ENCODE measurements at regions not wholly inside any gene's neighbourhood (a gene's known extent, or its start where the extent isn't known, plus 50 kb on each side); places are given as distances from the start of the nearest gene placed in this dataset.

DNA sequence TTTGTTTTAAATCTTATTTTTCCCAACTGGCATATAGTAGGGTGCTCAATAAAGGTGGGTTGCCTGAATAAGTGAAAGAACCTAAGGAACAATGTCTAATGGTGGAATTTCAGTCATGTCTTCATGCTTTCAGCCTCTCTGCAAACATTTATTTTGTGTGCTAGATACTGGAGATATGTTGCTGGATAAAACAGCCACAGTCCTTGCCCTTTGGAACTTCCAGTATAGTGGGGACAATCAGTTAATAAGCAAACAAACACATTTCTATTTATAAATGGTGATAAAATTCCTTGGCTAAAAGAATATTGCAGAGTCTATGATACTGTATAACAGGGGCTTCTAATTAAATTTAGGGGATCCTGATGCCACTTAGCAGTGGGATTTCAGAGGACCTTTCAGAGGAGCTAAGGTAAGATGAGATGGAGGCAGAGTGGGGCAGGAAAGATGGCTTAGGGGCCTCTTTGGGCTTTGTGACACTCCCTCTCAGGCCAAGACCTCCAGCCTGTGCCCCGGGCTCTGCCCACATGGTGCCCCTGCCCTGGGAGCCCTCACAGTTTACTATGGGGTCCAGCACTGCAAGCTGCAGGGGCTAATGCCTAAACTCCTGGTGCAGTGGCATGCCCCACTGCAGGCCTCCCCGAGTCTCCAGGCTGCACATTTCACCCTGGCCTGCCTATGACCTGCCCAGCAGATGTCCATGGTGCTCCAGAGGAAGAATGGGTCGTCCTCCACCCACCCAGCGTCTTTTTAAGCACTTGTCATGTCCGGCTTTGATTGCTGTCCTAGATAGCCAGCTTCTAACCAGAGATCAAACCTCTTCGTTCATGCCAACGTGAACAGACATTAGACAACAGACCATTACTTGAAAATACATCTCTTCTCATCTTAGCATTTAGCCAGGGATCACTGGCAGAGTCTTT, 61.6 kb upstream of the PRR23C start:
- no peaks in the 10 kb centered on the region for H3K79me2 ChIP-seq (ENCODE audit: control insufficient read depth, insufficient read depth, low read length)
- H3K9ac ChIP-seq (ENCODE audit: insufficient read depth, low read length) = no peak overlapping the region
- H3K27ac ChIP-seq (ENCODE audit: insufficient read depth, low read length) = no peak overlapping the region
- H3K4me3 ChIP-seq (replicated peaks in 1 of 4; ENCODE audit: control extremely low read depth in 1 of 4, insufficient read depth in 1 of 4, low read depth in 3 of 4, low read length in 4 of 4) = no peak overlapping the region
- no peaks in the 10 kb centered on the region for H3K9me3 ChIP-seq (ENCODE audit: control insufficient read depth, insufficient read depth, low read depth, low read length)
- no peaks in the 10 kb centered on the region for H3K4me1 ChIP-seq (ENCODE audit: control insufficient read depth, extremely low read depth, insufficient read depth, low read length)
- H2AFZ ChIP-seq (ENCODE audit: low read length) = no peak overlapping the region
- no peaks in the 10 kb centered on the region for H4K20me1 ChIP-seq (ENCODE audit: control insufficient read depth, extremely low read depth, insufficient read depth, low read length)
- no peak for DNase-seq (ENCODE audit: low read depth in 2 of 2)
- no peaks in the 10 kb centered on the region for H3K36me3 ChIP-seq (ENCODE audit: control insufficient read depth, insufficient read depth, low read length)
- peaks cover 7% of the 10 kb centered on the region for H3K27me3 ChIP-seq (ENCODE audit: control insufficient read depth, insufficient read depth, low read length)
- no peak for TF ChIP-seq EZH2 (IDR thresholded peaks at IDR 0.05; ENCODE audit: low read length, missing control alignments)
- TF ChIP-seq, protein P1, sequence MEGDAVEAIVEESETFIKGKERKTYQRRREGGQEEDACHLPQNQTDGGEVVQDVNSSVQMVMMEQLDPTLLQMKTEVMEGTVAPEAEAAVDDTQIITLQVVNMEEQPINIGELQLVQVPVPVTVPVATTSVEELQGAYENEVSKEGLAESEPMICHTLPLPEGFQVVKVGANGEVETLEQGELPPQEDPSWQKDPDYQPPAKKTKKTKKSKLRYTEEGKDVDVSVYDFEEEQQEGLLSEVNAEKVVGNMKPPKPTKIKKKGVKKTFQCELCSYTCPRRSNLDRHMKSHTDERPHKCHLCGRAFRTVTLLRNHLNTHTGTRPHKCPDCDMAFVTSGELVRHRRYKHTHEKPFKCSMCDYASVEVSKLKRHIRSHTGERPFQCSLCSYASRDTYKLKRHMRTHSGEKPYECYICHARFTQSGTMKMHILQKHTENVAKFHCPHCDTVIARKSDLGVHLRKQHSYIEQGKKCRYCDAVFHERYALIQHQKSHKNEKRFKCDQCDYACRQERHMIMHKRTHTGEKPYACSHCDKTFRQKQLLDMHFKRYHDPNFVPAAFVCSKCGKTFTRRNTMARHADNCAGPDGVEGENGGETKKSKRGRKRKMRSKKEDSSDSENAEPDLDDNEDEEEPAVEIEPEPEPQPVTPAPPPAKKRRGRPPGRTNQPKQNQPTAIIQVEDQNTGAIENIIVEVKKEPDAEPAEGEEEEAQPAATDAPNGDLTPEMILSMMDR (conservative IDR thresholded peaks at IDR 0.05 in 1 of 2, IDR thresholded peaks at IDR 0.05 in 1 of 2; ENCODE audit: low read depth in 1 of 2, low read length in 2 of 2) = no peak
- H3K4me2 ChIP-seq (ENCODE audit: extremely low read depth, insufficient read depth, low read length) = no peak overlapping the region

DNA sequence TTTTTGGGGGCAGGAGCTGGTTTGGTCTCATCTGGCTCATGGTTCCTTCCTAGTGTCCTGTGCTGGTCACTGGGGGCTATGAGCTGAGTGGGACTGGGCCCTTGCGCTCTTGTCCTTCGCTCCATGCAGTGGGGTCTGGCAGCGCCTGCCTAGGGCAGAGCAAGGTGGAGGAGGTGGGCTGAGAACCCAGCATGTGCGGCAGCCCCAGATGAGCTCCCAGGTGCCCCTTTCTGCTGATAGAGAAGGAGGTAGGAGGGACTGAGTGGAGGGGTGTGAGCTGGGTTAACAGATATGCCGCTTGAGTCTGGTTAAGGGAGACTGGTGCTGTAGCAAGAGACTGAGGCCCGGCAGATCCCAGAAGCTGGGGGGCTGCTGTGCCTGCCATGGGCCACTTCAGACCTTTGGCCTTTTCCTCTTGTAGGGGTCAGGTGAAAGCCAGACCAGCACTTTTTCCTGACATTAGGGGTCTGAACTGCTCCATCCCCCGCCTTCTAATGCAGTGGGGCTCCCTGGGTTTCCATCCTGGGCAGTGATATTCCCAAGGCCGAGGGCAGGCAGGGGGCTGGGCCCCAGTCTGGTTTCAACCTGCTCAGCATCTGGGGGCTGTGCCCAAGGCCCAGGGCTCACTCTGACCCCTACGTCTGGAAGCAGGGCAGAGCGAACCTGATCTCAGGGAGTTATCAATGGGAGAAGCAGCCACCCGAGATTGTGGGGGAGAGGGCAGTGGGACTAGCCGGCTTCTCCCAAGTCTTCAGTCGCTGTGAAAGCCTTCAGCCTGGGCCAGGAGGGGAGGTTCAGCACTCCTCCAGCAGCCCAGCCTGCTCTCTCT, 62.9 kb upstream of the PRR23C start:
- no peak overlapping the region for H3K4me3 ChIP-seq (replicated peaks in 1 of 4; ENCODE audit: control extremely low read depth in 1 of 4, insufficient read depth in 1 of 4, low read depth in 3 of 4, low read length in 4 of 4)
- H3K79me2 ChIP-seq (ENCODE audit: control insufficient read depth, insufficient read depth, low read length) = no peaks in the 10 kb centered on the region
- H3K27ac ChIP-seq (ENCODE audit: insufficient read depth, low read length) = no peak overlapping the region
- H3K27me3 ChIP-seq (ENCODE audit: control insufficient read depth, insufficient read depth, low read length) = peaks cover 7% of the 10 kb centered on the region
- H3K4me1 ChIP-seq (ENCODE audit: control insufficient read depth, extremely low read depth, insufficient read depth, low read length) = no peaks in the 10 kb centered on the region
- H3K9ac ChIP-seq (ENCODE audit: insufficient read depth, low read length) = no peak overlapping the region
- no peak for TF ChIP-seq EZH2 (IDR thresholded peaks at IDR 0.05; ENCODE audit: low read length, missing control alignments)
- TF ChIP-seq, protein P1 (conservative IDR thresholded peaks at IDR 0.05 in 1 of 2, IDR thresholded peaks at IDR 0.05 in 1 of 2; ENCODE audit: low read depth in 1 of 2, low read length in 2 of 2) = no peak
- no peak overlapping the region for H3K4me2 ChIP-seq (ENCODE audit: extremely low read depth, insufficient read depth, low read length)
- no peaks in the 10 kb centered on the region for H4K20me1 ChIP-seq (ENCODE audit: control insufficient read depth, extremely low read depth, insufficient read depth, low read length)
- no peaks in the 10 kb centered on the region for H3K9me3 ChIP-seq (ENCODE audit: control insufficient read depth, insufficient read depth, low read depth, low read length)
- DNase-seq (ENCODE audit: low read depth in 2 of 2) = no peak
- no peak overlapping the region for H2AFZ ChIP-seq (ENCODE audit: low read length)
- no peaks in the 10 kb centered on the region for H3K36me3 ChIP-seq (ENCODE audit: control insufficient read depth, insufficient read depth, low read length)

DNA sequence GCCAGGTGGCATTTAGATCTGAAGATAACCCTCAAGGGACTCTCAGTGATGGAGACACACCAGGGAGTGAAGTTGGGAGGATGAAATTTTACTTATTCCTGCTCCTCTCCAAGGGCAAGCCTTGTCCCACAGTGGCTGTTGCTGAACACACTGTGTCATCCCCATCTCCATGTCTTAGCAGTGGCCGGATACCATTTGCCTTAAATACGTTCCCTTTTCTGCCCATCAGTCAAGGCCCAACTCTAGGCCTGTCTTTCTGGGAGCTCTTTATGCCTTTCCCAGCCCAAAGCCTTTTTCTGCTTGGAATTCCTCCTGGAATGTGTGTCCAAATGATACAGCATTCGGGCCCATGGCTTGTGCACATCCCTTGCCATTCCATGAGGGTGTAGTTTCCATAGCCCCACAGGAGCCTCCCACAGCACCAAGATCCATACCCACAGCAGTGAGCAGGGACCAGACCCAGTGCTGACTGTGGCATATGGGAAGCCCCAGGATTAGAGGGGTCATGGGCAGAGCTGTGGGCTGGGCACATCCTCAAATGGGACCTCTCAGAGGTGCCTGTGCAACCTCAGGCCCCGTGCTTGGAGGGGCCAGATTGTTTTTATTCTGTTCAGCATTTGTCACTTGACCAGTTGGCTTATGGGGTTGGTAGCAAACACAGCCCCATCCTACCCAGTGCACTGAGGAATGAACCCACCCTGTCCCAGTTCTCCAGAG, 63.7 kb upstream of the PRR23C start:
- no peak overlapping the region for H3K27ac ChIP-seq (ENCODE audit: insufficient read depth, low read length)
- no peak overlapping the region for H3K9ac ChIP-seq (ENCODE audit: insufficient read depth, low read length)
- H3K4me1 ChIP-seq (ENCODE audit: control insufficient read depth, extremely low read depth, insufficient read depth, low read length) = no peaks in the 10 kb centered on the region
- no peaks in the 10 kb centered on the region for H3K9me3 ChIP-seq (ENCODE audit: control insufficient read depth, insufficient read depth, low read depth, low read length)
- TF ChIP-seq, protein P1 (conservative IDR thresholded peaks at IDR 0.05 in 1 of 2, IDR thresholded peaks at IDR 0.05 in 1 of 2; ENCODE audit: low read depth in 1 of 2, low read length in 2 of 2) = no peak
- TF ChIP-seq EZH2 (IDR thresholded peaks at IDR 0.05; ENCODE audit: low read length, missing control alignments) = no peak
- H2AFZ ChIP-seq (ENCODE audit: low read length) = no peak overlapping the region
- H3K36me3 ChIP-seq (ENCODE audit: control insufficient read depth, insufficient read depth, low read length) = no peaks in the 10 kb centered on the region
- no peak overlapping the region for H3K4me3 ChIP-seq (replicated peaks in 1 of 4; ENCODE audit: control extremely low read depth in 1 of 4, insufficient read depth in 1 of 4, low read depth in 3 of 4, low read length in 4 of 4)
- peaks cover 7% of the 10 kb centered on the region for H3K27me3 ChIP-seq (ENCODE audit: control insufficient read depth, insufficient read depth, low read length)
- no peak for DNase-seq (ENCODE audit: low read depth in 2 of 2)
- no peaks in the 10 kb centered on the region for H4K20me1 ChIP-seq (ENCODE audit: control insufficient read depth, extremely low read depth, insufficient read depth, low read length)
- no peak overlapping the region for H3K4me2 ChIP-seq (ENCODE audit: extremely low read depth, insufficient read depth, low read length)
- no peaks in the 10 kb centered on the region for H3K79me2 ChIP-seq (ENCODE audit: control insufficient read depth, insufficient read depth, low read length)

Data from fibroblast of lung (primary cell).